SU-DHL-6 (cell line): ENCODE measurements at regions not wholly inside any gene's neighbourhood (a gene's known extent, or its start where the extent isn't known, plus 50 kb on each side); places are given as distances from the start of the nearest gene placed in this dataset.

Experiments
- EZH2phosphoT487 ChIP-seq: fragments of 200-600 bp; sonication (generic), shearing (Covaris generic); conservative IDR thresholded peaks from 2 replicates; pipeline ENCODE4 v1.6.1; 2018; ENCODE audit warnings: mild to moderate bottlenecking, antibody characterized with exemption, low read length, moderate library complexity, mixed read lengths
- TF ChIP-seq, protein P1 (sequence below): fragments of 200-600 bp; sonication (generic); IDR thresholded peaks from one replicate; pipeline ENCODE4 v1.5.1; 2017; ENCODE audit warnings: antibody characterized with exemption, mild to moderate bottlenecking, low read length, moderate library complexity; ENCODE audit not compliant: insufficient read depth, poor library complexity, severe bottlenecking

DNA sequence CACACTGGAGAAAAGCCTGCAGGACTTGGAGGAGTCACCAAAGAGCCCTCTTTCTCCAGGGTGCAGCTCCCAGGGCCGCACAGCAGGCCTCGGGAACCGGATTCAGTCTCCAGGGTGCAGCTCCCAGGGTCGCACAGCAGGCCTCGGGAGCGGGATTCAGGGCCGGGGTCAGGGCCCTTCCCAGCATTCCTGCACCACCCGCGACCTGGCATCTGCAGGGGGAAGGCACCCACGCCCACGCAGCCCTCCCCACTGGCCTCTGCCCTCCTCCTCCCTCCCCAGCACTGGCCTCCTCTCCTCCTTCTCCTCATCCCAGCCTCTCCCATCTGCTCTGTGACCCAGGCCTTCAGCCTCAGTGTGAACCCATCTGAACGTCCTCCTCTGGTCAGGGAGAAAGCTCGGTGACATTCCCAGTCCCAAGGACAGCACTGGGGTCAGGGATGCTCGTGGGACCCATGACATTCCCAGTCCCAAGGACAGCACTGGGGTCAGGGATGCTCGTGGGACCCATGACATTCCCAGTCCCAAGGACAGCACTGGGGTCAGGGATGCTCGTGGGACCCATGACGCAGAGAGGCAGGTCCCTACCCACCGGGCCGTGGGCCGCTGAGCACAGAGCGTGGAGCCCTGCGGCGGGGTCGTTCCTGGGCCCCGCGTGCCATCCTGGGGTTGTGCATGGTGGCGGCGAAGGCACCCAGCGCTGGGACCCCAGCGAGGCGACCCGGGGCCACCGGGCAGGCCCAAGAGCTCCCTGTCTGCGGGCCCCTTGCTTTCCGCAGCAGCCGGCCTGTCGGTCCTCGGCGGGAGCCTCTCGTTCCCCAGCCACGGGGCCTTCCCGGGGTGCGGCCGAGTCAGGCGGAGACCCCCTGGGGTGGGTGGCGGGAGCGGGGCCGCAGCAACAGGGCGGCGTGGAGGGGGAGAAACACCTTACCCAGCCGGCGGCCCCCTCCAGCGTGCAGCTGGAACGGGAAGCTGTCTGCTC lies 550.2 kb upstream of the SALL3 start:
- TF ChIP-seq, protein P1, sequence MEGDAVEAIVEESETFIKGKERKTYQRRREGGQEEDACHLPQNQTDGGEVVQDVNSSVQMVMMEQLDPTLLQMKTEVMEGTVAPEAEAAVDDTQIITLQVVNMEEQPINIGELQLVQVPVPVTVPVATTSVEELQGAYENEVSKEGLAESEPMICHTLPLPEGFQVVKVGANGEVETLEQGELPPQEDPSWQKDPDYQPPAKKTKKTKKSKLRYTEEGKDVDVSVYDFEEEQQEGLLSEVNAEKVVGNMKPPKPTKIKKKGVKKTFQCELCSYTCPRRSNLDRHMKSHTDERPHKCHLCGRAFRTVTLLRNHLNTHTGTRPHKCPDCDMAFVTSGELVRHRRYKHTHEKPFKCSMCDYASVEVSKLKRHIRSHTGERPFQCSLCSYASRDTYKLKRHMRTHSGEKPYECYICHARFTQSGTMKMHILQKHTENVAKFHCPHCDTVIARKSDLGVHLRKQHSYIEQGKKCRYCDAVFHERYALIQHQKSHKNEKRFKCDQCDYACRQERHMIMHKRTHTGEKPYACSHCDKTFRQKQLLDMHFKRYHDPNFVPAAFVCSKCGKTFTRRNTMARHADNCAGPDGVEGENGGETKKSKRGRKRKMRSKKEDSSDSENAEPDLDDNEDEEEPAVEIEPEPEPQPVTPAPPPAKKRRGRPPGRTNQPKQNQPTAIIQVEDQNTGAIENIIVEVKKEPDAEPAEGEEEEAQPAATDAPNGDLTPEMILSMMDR, result no peak
- no peak for TF ChIP-seq EZH2phosphoT487
